ENCODE measurements at regions not wholly inside any gene's neighbourhood (a gene's known extent, or its start where the extent isn't known, plus 50 kb on each side); places are given as distances from the start of the nearest gene placed in this dataset.

DNA sequence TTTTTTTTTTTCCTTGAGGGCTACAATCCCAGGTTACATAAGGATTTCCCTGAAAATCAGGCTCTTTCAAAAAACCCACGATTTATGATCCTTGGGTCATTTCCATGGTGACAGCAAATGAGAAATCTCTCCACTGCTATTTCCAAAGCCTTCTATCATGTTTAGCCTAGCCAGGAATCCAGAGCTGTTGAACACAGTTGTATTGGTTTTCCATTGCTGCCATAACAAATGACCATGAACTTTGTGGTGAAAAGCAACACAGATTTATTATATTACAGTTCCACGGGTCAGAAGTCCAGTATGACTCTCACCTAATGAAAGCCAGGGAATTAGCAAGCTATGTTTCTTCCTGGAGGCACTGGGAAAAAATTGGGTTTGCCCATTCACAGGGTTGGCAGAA, 106.6 kb downstream of the MAF start:
- peaks cover 14% of the 10 kb centered on the region; the same call in 1 of the 2 replicates for H3K9me3 ChIP-seq (ENCODE audit: control insufficient read depth, insufficient read depth, low read length)
- intact Hi-C loops (cut with micrococcal nuclease) = no loop called here
- no peak overlapping the region for H3K4me2 ChIP-seq (ENCODE audit: low read depth, low read length)
- no peak overlapping the region for H3K4ac ChIP-seq (ENCODE audit: low read depth, low read length)
- no peaks in the 10 kb centered on the region for H3K36me3 ChIP-seq (ENCODE audit: control insufficient read depth, insufficient read depth, low read length)
- H3K4me1 ChIP-seq (ENCODE audit: control insufficient read depth, insufficient read depth, low read length) = no peaks in the 10 kb centered on the region
- no CpG with 5 or more reads among the region's 2 CpGs for WGBS, 2 experiments (ENCODE audit: extremely low coverage in 2 of 2, insufficient read length in 1 of 2)
- H4K5ac ChIP-seq (ENCODE audit: low read depth, low read length) = no peak overlapping the region
- no peak overlapping the region for H3K56ac ChIP-seq (ENCODE audit: extremely low read depth, insufficient read depth, low read length)
- H3K27me3 ChIP-seq (ENCODE audit: control insufficient read depth, insufficient read depth, low read length) = no peaks in the 10 kb centered on the region
- no peak for TF ChIP-seq BHLHE40 (IDR thresholded peaks at IDR 0.05; ENCODE audit: low read depth, low read length)
- TF ChIP-seq MXI1 (IDR thresholded peaks at IDR 0.05; ENCODE audit: borderline replicate concordance, low read depth, low read length) = no peak
- TF ChIP-seq POLR2A (IDR thresholded peaks at IDR 0.05; ENCODE audit: low read depth, low read length) = no peak
- no peak for TF ChIP-seq RCOR1 (IDR thresholded peaks at IDR 0.05; ENCODE audit: insufficient replicate concordance, low read length)
- no peak for TF ChIP-seq RAD21 (IDR thresholded peaks at IDR 0.05; ENCODE audit: low read length)
- TF ChIP-seq FOS (IDR thresholded peaks at IDR 0.05; ENCODE audit: low read depth, low read length) = no peak
- ChIA-PET CTCF (no interaction called here), POLR2A (ENCODE audit: unreplicated experiment) (no interaction called here)
- no peak overlapping the region for H2BK5ac ChIP-seq (ENCODE audit: low read depth, low read length, poor library complexity, severe bottlenecking)
- H2BK15ac ChIP-seq (ENCODE audit: low read depth, low read length) = no peak overlapping the region
- H2AK9ac ChIP-seq (replicated peaks; ENCODE audit: low read depth, low read length, poor library complexity) = no peak overlapping the region
- in situ Hi-C loops (cut with MboI; ENCODE audit: low sequenced_read_pairs) = no loop called here
- H4K91ac ChIP-seq (ENCODE audit: insufficient read depth, low read depth, low read length) = no peak overlapping the region
- no TSS peak for BruUV-seq (replicated peaks)
- ATAC-seq (ENCODE audit: low read depth) (no peak), DNase-seq (no peak)
- no peak overlapping the region for H3K9ac ChIP-seq (ENCODE audit: low read depth, low read length)
- dilution Hi-C loops (cut with HindIII; ENCODE audit: low sequenced_read_pairs, unreplicated experiment) = no loop called here
- H3K27ac ChIP-seq (ENCODE audit: insufficient read depth, low read length) = no peak overlapping the region
- no peaks in the 10 kb centered on the region for H3K79me1 ChIP-seq (ENCODE audit: low read depth in 1 of 2, low read length in 2 of 2)
- H3K9me1 ChIP-seq (ENCODE audit: insufficient read depth, low read length) = no peaks in the 10 kb centered on the region
- no peak overlapping the region for H2BK20ac ChIP-seq (ENCODE audit: low read depth, low read length)
- H3K4me3 ChIP-seq (ENCODE audit: insufficient read depth, low read depth, low read length) = no peak overlapping the region
- H3K14ac ChIP-seq (replicated peaks; ENCODE audit: low read depth, low read length) = no peak overlapping the region
- H2AK5ac ChIP-seq (ENCODE audit: low read depth, low read length) = no peak overlapping the region
- H3K18ac ChIP-seq (ENCODE audit: low read depth, low read length) = no peak overlapping the region
- no peak overlapping the region for H4K8ac ChIP-seq (ENCODE audit: low read depth in 2 of 2, low read length in 2 of 2)
- H3K23ac ChIP-seq (ENCODE audit: low read depth, low read length) = no peak overlapping the region
- no peak overlapping the region for H2AFZ ChIP-seq (replicated peaks; ENCODE audit: low read length, poor library complexity)
- no peak overlapping the region for H2BK120ac ChIP-seq (ENCODE audit: low read depth, low read length)
- H4K20me1 ChIP-seq (ENCODE audit: insufficient read depth, low read length) = no peaks in the 10 kb centered on the region
